GM10248 (cell line): ENCODE measurements at regions not wholly inside any gene's neighbourhood (a gene's known extent, or its start where the extent isn't known, plus 50 kb on each side); places are given as distances from the start of the nearest gene placed in this dataset.

Source experiments
- CTCF ChIA-PET: fragments of 300-600 bp; sonication (Branson Sonifier 250); formaldehyde crosslinking; extraction: SDS; loops from one replicate; lab custom pipeline; 2021; ENCODE audit warnings: antibody characterized with exemption; lab: Yijun Ruan, JAX
- POLR2A ChIA-PET: fragments of 350-650 bp; sonication (Branson Sonifier 250); formaldehyde crosslinking; extraction: SDS; loops from one replicate; lab custom pipeline; 2020; ENCODE audit warnings: antibody characterized with exemption; lab: Yijun Ruan, JAX
- DNase-seq: peaks from one replicate; pipeline ENCODE4 v3.0.0; 2012; ENCODE audit errors: extremely low spot score
- TF ChIP-seq, protein P1 (sequence below): IDR thresholded peaks from 2 replicates; pipeline ENCODE4 v1.5.1; 2012; ENCODE audit warnings: mild to moderate bottlenecking, low read depth; ENCODE audit errors: extremely low read depth, missing control alignments, control extremely low read depth

- CTCF ChIA-PET = no interaction called here
- DNase-seq = no peak
- POLR2A ChIA-PET = no interaction called here
Observed at GRCh38 chr22:48632646-48633246, 1194.9 kb downstream of the BRD1 start.

GRCh38 chr22:48631288-48631863, 1196.3 kb downstream of the BRD1 start:
- POLR2A ChIA-PET = no interaction called here
- TF ChIP-seq, protein P1, sequence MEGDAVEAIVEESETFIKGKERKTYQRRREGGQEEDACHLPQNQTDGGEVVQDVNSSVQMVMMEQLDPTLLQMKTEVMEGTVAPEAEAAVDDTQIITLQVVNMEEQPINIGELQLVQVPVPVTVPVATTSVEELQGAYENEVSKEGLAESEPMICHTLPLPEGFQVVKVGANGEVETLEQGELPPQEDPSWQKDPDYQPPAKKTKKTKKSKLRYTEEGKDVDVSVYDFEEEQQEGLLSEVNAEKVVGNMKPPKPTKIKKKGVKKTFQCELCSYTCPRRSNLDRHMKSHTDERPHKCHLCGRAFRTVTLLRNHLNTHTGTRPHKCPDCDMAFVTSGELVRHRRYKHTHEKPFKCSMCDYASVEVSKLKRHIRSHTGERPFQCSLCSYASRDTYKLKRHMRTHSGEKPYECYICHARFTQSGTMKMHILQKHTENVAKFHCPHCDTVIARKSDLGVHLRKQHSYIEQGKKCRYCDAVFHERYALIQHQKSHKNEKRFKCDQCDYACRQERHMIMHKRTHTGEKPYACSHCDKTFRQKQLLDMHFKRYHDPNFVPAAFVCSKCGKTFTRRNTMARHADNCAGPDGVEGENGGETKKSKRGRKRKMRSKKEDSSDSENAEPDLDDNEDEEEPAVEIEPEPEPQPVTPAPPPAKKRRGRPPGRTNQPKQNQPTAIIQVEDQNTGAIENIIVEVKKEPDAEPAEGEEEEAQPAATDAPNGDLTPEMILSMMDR = no peak
- DNase-seq = no peak
- CTCF ChIA-PET = no interaction called here

More at GRCh38 chr22:48632646-48633246, 1194.9 kb downstream of the BRD1 start:
- TF ChIP-seq, protein P1 = no peak

DNA sequence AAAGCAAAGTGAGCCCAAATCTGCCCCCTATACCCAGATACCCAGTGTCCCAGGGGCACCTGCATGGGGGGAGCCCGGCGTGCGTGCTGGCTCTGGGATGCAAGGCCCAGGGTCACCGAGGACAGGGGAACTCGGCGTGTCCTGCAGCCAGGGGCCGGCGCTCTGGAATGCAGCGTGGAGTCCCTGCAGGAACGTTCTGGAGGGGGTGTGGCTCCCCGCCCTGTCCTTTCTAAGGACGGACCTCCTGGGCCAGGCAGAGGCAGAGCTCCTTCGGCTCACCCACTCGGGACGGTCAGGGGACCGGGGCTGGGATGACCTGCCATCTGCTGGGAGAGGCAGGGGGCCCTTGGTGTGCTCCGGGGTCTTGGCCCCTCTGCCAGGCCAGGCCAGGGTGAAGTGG, 1196.8 kb downstream of the BRD1 start:
- TF ChIP-seq, protein P1 = no peak
- ChIA-PET POLR2A (no interaction called here), CTCF (no interaction called here)
- no peak for DNase-seq

GRCh38 chr22:48630433-48630754, 1197.3 kb downstream of the BRD1 start:
- ChIA-PET POLR2A (no interaction called here), CTCF (no interaction called here)
- DNase-seq = no peak
- TF ChIP-seq, protein P1 = no peak

DNA sequence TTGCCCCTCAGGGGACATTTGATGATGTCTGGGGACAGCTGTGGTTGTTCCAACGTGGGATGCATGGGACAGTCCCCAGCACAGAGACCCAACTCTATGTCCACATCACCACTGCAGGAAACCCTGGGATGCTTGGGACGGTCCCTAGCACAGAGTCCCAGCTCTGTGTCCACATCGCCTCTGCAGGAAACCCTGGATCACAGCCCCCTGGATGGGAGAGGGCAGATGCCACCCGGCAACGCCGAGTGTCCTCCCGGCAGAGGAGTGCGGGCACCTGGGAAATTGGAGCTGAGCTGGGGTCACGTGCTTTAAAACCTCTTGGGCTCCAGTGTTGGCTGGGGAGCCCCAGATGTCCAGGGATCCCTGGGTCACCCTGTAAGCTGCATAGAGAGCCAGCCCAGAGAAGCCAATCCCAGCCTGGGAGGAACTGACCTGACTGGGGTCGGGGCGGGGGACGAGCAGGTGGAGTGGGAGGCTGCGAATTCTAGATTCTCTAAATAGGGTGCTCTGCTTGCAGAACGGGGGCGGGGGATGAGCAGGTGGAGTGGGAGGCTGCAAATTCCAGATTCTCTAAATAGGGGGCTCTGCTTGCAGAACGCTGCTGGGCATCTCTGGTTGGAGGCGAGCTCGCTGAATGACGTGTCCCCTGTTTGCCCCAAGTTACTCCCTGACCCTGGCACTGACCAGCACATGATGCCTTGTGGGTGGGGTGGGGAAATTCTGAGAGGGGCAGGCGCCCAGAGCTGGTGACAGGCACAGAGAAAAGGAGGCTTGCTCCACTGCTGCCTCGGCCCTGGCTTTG, 1197.8 kb downstream of the BRD1 start:
- TF ChIP-seq, protein P1 = no peak
- POLR2A ChIA-PET = no interaction called here
- CTCF ChIA-PET = no interaction called here
- no peak for DNase-seq

DNA sequence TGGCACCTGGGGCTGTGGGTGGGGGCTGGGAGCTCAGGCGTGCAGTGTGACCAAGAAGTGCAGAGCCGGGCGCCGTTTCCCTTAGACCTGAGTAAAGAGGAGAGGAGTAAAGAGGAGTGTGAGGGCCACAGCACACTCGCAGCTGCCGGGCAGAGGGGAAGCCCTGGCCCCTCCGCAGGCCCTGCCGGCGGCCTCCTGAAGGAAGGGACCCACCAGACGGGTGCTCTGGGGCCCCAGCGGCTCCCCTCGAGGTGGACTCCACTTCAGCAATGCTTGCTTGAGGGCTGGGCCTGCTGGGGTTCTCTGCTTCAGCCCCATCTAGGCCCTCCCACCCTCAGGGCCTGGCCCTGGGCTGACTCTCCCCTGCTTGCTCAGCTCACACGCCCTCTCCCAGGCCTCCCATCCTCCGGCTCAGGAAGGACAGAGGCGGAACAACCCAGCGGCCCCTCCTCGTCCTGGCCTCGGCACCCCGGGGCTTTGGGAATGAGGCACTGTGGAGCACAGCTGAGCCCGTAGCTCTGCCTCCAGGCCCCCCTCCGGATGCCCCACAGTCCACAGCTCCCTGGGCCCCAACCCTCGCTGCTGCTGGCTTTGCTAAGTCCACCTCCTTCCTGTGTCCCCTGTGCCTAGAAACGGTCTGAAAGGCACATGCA, 1198.7 kb downstream of the BRD1 start:
- TF ChIP-seq, protein P1 = no peak
- DNase-seq = no peak
- POLR2A ChIA-PET = no interaction called here
- CTCF ChIA-PET = no interaction called here
